HCT116 (cell line): ENCODE measurements at regions not wholly inside any gene's neighbourhood (a gene's known extent, or its start where the extent isn't known, plus 50 kb on each side); places are given as distances from the start of the nearest gene placed in this dataset.

ENCODE experiments used
- ATAC-seq: fragments of 200-7000 bp; cut with Tn5 transposase; 2 replicates; pipeline ENCODE4 v1.9.1; 2020; ENCODE audit warnings: mild to moderate bottlenecking, moderate library complexity
- BruUV-seq: library from RNA; stranded (reverse); fragments of 400-500 nt; replicated peaks from 2 replicates; lab custom pipeline; 2021; lab: Mats Ljungman, UMichigan
- CTCF ChIA-PET: fragments of 300-600 bp; sonication (Branson Sonifier 250); formaldehyde crosslinking; loops from one replicate; lab custom pipeline; 2021; ENCODE audit warnings: antibody characterized with exemption; lab: Charles Lee
- POLR2A ChIA-PET: fragments of 300-600, 350-600 bp; sonication (Branson Sonifier 250); formaldehyde crosslinking; loops from one replicate; lab custom pipeline; 2021; ENCODE audit warnings: antibody characterized with exemption; lab: Charles Lee
- RAD21 ChIA-PET, 2 experiments: fragments of 300-600 bp; sonication (Branson Sonifier 250); formaldehyde crosslinking; loops; one replicate each; lab custom pipeline; 2023; ENCODE audit warnings: low total read pairs in 2 of 2; ENCODE audit not compliant: uncharacterized antibody in 2 of 2, unreplicated experiment in 2 of 2, low non-redundant PET in 1 of 2; lab: Charles Lee
- DNase-seq: peaks from one replicate; pipeline ENCODE4 v3.0.0-alpha.2; 2010; ENCODE audit warnings: low read depth, low spot score
- H2AFZ ChIP-seq: fragments of 200-600 bp; shearing (Covaris generic), sonication (generic); 2 replicates; pipeline ENCODE4 v1.6.1; 2017; ENCODE audit warnings: low read depth, mixed run types, mixed read lengths, antibody characterized with exemption, low read length; ENCODE audit not compliant: poor library complexity, severe bottlenecking
- H3K27ac ChIP-seq: 2 replicates; pipeline ENCODE4 v1.5.1; 2012; ENCODE audit warnings: low read depth, low read length
- H3K27me3 ChIP-seq: fragments of 200-600 bp; sonication (generic); 2 replicates; pipeline ENCODE4 v1.6.1; 2016; ENCODE audit warnings: mixed run types, low read length, mixed read lengths; ENCODE audit not compliant: insufficient read depth
- H3K36me3 ChIP-seq, 2 experiments: fragments of 200-500 bp in 1 of 2; fragments of 200-600 bp in 1 of 2; sonication (Bioruptor generic) in 1 of 2; sonication (generic) in 1 of 2; 2 replicates each; pipeline versions ENCODE4 v1.5.1 to v1.6.1; 2014 to 2016; ENCODE audit warnings: low read length in 2 of 2, inconsistent platforms in 1 of 2, mixed read lengths in 1 of 2, mixed run types in 1 of 2; ENCODE audit not compliant: insufficient read depth in 2 of 2, control insufficient read depth in 1 of 2
- H3K4me1 ChIP-seq, 2 experiments: fragments of 200-600 bp in 1 of 2; sonication (generic) in 1 of 2; 2 replicates each; pipeline versions ENCODE4 v1.5.1 to v1.6.1; 2012 to 2017; ENCODE audit warnings: low read length in 2 of 2, inconsistent platforms in 1 of 2, mild to moderate bottlenecking in 1 of 2, mixed read lengths in 1 of 2, mixed run types in 1 of 2, moderate library complexity in 1 of 2; ENCODE audit not compliant: insufficient read depth in 2 of 2, control insufficient read depth in 1 of 2
- H3K4me2 ChIP-seq: fragments of 200-600 bp; sonication (generic); 2 replicates; pipeline ENCODE4 v1.6.1; 2017; ENCODE audit warnings: mixed run types, low read length, mixed read lengths
- H3K4me3 ChIP-seq, 2 experiments: fragments of 200-600 bp in 1 of 2; sonication (generic) in 1 of 2; replicated peaks in 1 of 2; 2 replicates each; pipeline ENCODE4 v1.5.1; 2011 to 2016; ENCODE audit warnings: low read length in 2 of 2, control low read depth in 1 of 2, low read depth in 1 of 2, mild to moderate bottlenecking in 1 of 2, mixed read lengths in 1 of 2, mixed run types in 1 of 2
- H3K79me2 ChIP-seq: fragments of 200-600 bp; sonication (generic); 2 replicates; pipeline ENCODE4 v1.6.1; 2017; ENCODE audit warnings: mild to moderate bottlenecking, mixed run types, low read length, moderate library complexity, mixed read lengths; ENCODE audit not compliant: insufficient read depth
- H3K9ac ChIP-seq: fragments of 200-600 bp; sonication (generic); 2 replicates; pipeline ENCODE4 v1.6.1; 2016; ENCODE audit warnings: low read length, mixed read lengths
- H3K9me2 ChIP-seq: fragments of 200-600 bp; sonication (generic), shearing (Covaris generic); 2 replicates; pipeline ENCODE4 v1.6.1; 2017; ENCODE audit warnings: mixed run types, mild to moderate bottlenecking, moderate library complexity; ENCODE audit not compliant: insufficient read depth
- H3K9me3 ChIP-seq, 2 experiments: fragments of 200-500 bp in 1 of 2; fragments of 200-600 bp in 1 of 2; sonication (Bioruptor generic) in 1 of 2; sonication (generic) in 1 of 2; 2 replicates each; pipeline ENCODE4 v1.6.1; 2014 to 2017; ENCODE audit warnings: low read length in 2 of 2, mixed read lengths in 2 of 2, inconsistent platforms in 1 of 2, low read depth in 1 of 2, mild to moderate bottlenecking in 1 of 2, mixed run types in 1 of 2, moderate library complexity in 1 of 2; ENCODE audit not compliant: control insufficient read depth in 1 of 2, insufficient read depth in 1 of 2
- H4K20me1 ChIP-seq: fragments of 200-600 bp; sonication (generic), shearing (Covaris generic); 2 replicates; pipeline ENCODE4 v1.6.1; 2017; ENCODE audit warnings: mixed run types, mild to moderate bottlenecking, moderate library complexity; ENCODE audit not compliant: insufficient read depth
- EGR1 ChIP-seq: IDR thresholded peaks from 2 replicates; pipeline ENCODE4 v1.6.1; 2012; ENCODE audit warnings: low read depth
- EZH2 ChIP-seq: fragments of 200-600 bp; sonication (generic); IDR thresholded peaks from 2 replicates; pipeline ENCODE4 v1.6.1; 2017; ENCODE audit warnings: antibody characterized with exemption, mixed run types
- POLR2A ChIP-seq: IDR thresholded peaks from 2 replicates; pipeline ENCODE4 v1.7.0; 2011; ENCODE audit warnings: borderline replicate concordance; ENCODE audit not compliant: insufficient read depth, insufficient read length; ENCODE audit errors: extremely low read depth
- POLR2AphosphoS5 ChIP-seq: IDR thresholded peaks from 2 replicates; pipeline ENCODE4 v1.6.1; 2011; ENCODE audit warnings: mild to moderate bottlenecking, low read depth, low read length, moderate library complexity
- RAD21 ChIP-seq: IDR thresholded peaks from 2 replicates; pipeline ENCODE4 v1.6.1; 2012; ENCODE audit warnings: low read depth, mild to moderate bottlenecking
- SRF ChIP-seq: IDR thresholded peaks from 2 replicates; pipeline ENCODE4 v1.6.1; 2012; ENCODE audit warnings: low read depth
- TCF7L2 ChIP-seq: IDR thresholded peaks from 2 replicates; pipeline ENCODE4 v1.7.0; 2011; ENCODE audit warnings: borderline replicate concordance, inconsistent platforms; ENCODE audit not compliant: insufficient read depth, insufficient read length; ENCODE audit errors: extremely low read depth
- intact Hi-C: fragments of 100-400 bp; cut with micrococcal nuclease; formaldehyde crosslinking; loops from 2 replicates; pipeline ENCODE4 v1.10.0; 2022
- TF ChIP-seq, protein P1 (sequence below): IDR thresholded peaks from 2 replicates; pipeline ENCODE4 v1.6.1; 2012
- TF ChIP-seq, protein P2 (sequence below), 3 experiments: fragments of 200-600 bp in 1 of 3; sonication (generic) in 1 of 3; IDR thresholded peaks in 2 of 3; conservative IDR thresholded peaks in 1 of 3; 2 replicates each; pipeline ENCODE4 v1.5.1; 2012 to 2017; ENCODE audit warnings: low read depth in 2 of 3, low read length in 2 of 3, antibody characterized with exemption in 1 of 3, borderline replicate concordance in 1 of 3, control low read depth in 1 of 3, mild to moderate bottlenecking in 1 of 3, mixed read lengths in 1 of 3, mixed run types in 1 of 3, moderate library complexity in 1 of 3; ENCODE audit not compliant: insufficient read depth in 1 of 3
- TF ChIP-seq, protein P3 (sequence below): IDR thresholded peaks from 2 replicates; pipeline ENCODE4 v1.6.1; 2012; ENCODE audit warnings: low read depth
- TF ChIP-seq, protein P4 (sequence below): IDR thresholded peaks from 2 replicates; pipeline ENCODE4 v1.6.1; 2012

DNA sequence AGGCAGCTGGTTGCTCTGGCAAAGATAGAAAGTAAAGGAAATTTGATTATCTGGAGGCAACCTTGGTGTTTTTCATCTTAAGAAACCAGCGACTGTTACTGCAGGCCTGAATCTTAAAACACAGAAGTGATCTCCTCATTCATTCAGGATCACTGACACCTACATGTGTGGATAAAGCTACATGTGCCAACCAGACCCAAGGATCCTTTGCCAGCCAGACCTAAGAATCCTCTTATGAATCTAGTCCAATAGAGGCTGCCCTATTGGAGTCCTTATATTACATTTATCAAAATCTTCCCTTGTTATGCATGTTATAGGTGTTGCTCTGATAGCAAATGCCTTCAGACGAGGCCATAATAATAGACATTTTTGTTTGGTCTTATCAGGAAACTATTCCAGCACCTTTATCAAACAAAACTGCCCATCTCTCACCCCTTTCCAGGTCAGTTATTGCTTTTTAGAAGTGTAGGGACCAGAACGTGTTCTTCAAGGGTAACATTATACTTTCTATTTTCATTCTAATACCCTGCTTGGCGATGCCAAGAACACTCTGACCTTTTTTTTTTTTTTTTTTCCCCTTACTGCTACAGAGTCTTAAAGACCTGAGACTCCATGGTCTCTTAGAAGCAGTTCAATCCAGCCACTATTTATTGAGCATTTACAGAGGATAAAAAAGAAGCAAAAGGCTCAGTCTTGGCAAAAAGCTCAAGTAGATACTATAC is 175.5 kb upstream of the PTBP2 start:
- ATAC-seq (no peak), DNase-seq (no peak)
- H3K4me1 ChIP-seq: no peaks in the 10 kb centered on the region
- ChIA-PET CTCF (no interaction called here), POLR2A (no interaction called here), RAD21 (no interaction called here)
- H3K36me3 ChIP-seq: no peaks in the 10 kb centered on the region
- H3K79me2 ChIP-seq: no peaks in the 10 kb centered on the region
- intact Hi-C loops: no loop called here
- H3K9me2 ChIP-seq: no peaks in the 10 kb centered on the region
- no peak overlapping the region for H3K9ac ChIP-seq
- TF ChIP-seq EGR1: no peak
- TF ChIP-seq TCF7L2: no peak
- no peak for TF ChIP-seq RAD21
- no peak overlapping the region for H2AFZ ChIP-seq
- no peaks in the 10 kb centered on the region for H3K9me3 ChIP-seq
- no peaks in the 10 kb centered on the region for H3K27me3 ChIP-seq
- H4K20me1 ChIP-seq: no peaks in the 10 kb centered on the region
- no peak overlapping the region for H3K4me3 ChIP-seq
- BruUV-seq: no TSS peak
- no peak overlapping the region for H3K27ac ChIP-seq
- no peak overlapping the region for H3K4me2 ChIP-seq

DNA sequence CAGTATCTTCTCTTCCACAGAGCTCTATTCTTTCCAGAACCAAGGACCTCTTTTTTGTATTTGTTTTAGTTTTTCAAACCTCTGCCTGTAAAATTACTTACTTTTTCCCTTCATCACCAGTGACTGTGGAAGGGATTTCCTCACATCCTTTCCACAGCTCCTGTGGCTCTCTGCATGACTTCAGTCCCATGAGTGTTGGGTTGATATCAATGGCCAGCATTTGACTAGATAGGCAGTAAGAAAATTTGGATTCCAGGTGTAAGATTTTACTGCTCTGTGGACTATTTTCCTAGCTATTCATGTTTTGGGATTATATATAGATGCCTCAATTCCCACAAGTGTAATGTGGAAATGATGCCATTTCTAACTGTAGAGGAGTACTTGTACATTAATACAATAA is 171.5 kb upstream of the PTBP2 start:
- intact Hi-C loops: no loop called here
- ChIA-PET CTCF (no interaction called here), RAD21 (no interaction called here), POLR2A (no interaction called here)
- Histone ChIP-seq H4K20me1 (no peaks in the 10 kb centered on the region), H3K79me2 (no peaks in the 10 kb centered on the region), H3K4me1 (no peaks in the 10 kb centered on the region), H3K36me3 (no peaks in the 10 kb centered on the region), H3K4me3 (no peak overlapping the region), H2AFZ (no peak overlapping the region), H3K9me3 (no peaks in the 10 kb centered on the region), H3K4me2 (no peak overlapping the region), H3K9me2 (no peaks in the 10 kb centered on the region), H3K9ac (no peak overlapping the region), H3K27ac (no peak overlapping the region), H3K27me3 (no peaks in the 10 kb centered on the region)
- no peak for ATAC-seq
- BruUV-seq: no TSS peak
- DNase-seq: no peak
- TF ChIP-seq POLR2AphosphoS5: no peak
- no peak for TF ChIP-seq SRF
- TF ChIP-seq, protein P1, sequence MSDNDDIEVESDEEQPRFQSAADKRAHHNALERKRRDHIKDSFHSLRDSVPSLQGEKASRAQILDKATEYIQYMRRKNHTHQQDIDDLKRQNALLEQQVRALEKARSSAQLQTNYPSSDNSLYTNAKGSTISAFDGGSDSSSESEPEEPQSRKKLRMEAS: no peak
- TF ChIP-seq POLR2A: no peak
- TF ChIP-seq, protein P2, sequence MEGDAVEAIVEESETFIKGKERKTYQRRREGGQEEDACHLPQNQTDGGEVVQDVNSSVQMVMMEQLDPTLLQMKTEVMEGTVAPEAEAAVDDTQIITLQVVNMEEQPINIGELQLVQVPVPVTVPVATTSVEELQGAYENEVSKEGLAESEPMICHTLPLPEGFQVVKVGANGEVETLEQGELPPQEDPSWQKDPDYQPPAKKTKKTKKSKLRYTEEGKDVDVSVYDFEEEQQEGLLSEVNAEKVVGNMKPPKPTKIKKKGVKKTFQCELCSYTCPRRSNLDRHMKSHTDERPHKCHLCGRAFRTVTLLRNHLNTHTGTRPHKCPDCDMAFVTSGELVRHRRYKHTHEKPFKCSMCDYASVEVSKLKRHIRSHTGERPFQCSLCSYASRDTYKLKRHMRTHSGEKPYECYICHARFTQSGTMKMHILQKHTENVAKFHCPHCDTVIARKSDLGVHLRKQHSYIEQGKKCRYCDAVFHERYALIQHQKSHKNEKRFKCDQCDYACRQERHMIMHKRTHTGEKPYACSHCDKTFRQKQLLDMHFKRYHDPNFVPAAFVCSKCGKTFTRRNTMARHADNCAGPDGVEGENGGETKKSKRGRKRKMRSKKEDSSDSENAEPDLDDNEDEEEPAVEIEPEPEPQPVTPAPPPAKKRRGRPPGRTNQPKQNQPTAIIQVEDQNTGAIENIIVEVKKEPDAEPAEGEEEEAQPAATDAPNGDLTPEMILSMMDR (IDR thresholded peaks at IDR 0.05 in 2 of 3, conservative IDR thresholded peaks at IDR 0.05 in 1 of 3; ENCODE audit: borderline replicate concordance in 1 of 3, insufficient read depth in 1 of 3, low read depth in 2 of 3, low read length in 2 of 3): no peak
- TF ChIP-seq, protein P3, sequence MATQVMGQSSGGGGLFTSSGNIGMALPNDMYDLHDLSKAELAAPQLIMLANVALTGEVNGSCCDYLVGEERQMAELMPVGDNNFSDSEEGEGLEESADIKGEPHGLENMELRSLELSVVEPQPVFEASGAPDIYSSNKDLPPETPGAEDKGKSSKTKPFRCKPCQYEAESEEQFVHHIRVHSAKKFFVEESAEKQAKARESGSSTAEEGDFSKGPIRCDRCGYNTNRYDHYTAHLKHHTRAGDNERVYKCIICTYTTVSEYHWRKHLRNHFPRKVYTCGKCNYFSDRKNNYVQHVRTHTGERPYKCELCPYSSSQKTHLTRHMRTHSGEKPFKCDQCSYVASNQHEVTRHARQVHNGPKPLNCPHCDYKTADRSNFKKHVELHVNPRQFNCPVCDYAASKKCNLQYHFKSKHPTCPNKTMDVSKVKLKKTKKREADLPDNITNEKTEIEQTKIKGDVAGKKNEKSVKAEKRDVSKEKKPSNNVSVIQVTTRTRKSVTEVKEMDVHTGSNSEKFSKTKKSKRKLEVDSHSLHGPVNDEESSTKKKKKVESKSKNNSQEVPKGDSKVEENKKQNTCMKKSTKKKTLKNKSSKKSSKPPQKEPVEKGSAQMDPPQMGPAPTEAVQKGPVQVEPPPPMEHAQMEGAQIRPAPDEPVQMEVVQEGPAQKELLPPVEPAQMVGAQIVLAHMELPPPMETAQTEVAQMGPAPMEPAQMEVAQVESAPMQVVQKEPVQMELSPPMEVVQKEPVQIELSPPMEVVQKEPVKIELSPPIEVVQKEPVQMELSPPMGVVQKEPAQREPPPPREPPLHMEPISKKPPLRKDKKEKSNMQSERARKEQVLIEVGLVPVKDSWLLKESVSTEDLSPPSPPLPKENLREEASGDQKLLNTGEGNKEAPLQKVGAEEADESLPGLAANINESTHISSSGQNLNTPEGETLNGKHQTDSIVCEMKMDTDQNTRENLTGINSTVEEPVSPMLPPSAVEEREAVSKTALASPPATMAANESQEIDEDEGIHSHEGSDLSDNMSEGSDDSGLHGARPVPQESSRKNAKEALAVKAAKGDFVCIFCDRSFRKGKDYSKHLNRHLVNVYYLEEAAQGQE: no peak
- no peak for TF ChIP-seq EZH2
- TF ChIP-seq, protein P4, sequence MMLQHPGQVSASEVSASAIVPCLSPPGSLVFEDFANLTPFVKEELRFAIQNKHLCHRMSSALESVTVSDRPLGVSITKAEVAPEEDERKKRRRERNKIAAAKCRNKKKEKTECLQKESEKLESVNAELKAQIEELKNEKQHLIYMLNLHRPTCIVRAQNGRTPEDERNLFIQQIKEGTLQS: no peak
